GM12872 (cell line): ENCODE measurements at regions not wholly inside any gene's neighbourhood (a gene's known extent, or its start where the extent isn't known, plus 50 kb on each side); places are given as distances from the start of the nearest gene placed in this dataset.

Experiments used
- TF ChIP-seq, protein P1 (sequence below): IDR thresholded peaks from 3 replicates; pipeline ENCODE4 v1.5.1; 2011; ENCODE audit warnings: low read depth, mild to moderate bottlenecking, low read length, moderate library complexity; ENCODE audit not compliant: insufficient read depth

DNA sequence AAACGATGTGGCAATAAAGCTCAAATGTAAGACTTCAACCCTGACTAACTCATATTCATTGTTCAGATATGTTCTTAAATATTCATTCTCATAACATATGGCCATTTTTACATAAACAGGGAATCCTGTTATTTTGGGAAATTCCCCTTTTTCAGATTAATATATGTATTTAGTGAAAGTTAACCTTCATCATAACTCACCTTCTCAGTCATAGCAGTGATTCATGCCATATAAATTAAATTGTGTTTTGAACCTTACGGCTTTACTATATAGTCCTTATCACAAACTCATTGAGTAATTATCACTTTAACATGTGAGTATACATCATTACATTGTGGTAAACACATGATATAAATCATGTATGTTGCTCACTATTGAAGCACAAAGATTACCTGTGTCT is 392.5 kb upstream of the TRAM1L1 start:
- TF ChIP-seq, protein P1, sequence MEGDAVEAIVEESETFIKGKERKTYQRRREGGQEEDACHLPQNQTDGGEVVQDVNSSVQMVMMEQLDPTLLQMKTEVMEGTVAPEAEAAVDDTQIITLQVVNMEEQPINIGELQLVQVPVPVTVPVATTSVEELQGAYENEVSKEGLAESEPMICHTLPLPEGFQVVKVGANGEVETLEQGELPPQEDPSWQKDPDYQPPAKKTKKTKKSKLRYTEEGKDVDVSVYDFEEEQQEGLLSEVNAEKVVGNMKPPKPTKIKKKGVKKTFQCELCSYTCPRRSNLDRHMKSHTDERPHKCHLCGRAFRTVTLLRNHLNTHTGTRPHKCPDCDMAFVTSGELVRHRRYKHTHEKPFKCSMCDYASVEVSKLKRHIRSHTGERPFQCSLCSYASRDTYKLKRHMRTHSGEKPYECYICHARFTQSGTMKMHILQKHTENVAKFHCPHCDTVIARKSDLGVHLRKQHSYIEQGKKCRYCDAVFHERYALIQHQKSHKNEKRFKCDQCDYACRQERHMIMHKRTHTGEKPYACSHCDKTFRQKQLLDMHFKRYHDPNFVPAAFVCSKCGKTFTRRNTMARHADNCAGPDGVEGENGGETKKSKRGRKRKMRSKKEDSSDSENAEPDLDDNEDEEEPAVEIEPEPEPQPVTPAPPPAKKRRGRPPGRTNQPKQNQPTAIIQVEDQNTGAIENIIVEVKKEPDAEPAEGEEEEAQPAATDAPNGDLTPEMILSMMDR: no peak

DNA sequence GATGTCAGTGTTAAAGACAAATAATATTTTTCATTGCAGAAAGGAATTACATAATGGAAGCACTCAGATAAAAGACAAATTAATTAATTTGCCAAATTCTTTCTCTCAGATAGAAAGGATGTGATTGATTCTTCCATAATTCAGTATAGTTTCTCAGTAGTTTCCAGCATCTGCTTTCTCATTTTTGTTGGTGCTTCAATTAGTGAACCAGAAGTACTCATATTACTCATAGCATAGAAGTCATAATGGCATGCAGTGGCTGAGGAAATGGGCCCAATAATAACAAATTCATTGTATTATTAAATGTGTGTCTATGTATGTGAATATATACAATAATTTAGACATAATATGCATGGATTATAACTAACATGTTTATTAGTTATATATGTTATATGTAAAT is 393.3 kb upstream of the TRAM1L1 start:
- TF ChIP-seq, protein P1: no peak

GRCh38 chr4:117479673-117480072 is 394.3 kb upstream of the TRAM1L1 start:
- TF ChIP-seq, protein P1: no peak

DNA sequence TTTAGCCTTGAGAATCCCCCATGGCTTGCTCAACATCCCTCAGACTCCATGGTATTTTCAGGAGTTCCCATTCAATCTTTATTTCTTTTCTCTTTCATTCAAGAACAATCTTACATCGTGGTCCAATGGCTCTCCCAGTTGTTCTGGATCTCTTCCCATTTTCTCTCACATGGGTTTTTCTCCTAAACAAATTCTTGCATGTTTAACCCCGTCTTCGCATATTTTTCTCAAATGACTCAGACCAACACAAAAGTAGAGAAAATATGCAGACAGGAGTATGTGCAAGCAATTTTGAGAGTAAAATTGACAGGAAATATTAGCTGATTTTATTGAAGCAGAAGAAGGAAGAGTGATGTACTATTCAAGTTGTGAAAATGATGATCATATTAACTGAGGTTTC is 396.4 kb upstream of the TRAM1L1 start:
- TF ChIP-seq, protein P1: no peak

DNA sequence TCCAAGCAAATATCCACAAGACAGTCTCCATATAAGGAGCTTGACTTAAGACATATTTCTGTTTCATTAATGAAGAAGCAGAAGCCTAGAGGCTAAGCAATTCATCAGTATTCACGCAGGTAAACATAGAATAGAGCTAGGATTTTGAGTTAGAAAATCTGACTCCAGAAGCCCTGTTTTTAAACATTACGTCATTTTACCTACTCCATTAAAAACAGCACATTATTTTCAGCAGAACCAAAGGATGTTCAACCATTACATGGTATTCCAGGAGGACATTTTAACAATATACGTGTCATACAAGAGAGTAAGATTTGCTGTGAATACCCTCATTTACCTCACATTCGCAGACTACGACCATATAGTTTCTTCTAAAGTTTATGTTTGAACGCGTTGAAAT is 403.3 kb upstream of the TRAM1L1 start:
- TF ChIP-seq, protein P1: no peak

- TF ChIP-seq, protein P1: no peak
These were observed 403.7 kb upstream of the TRAM1L1 start for GRCh38 chr4:117489107-117489506.

DNA sequence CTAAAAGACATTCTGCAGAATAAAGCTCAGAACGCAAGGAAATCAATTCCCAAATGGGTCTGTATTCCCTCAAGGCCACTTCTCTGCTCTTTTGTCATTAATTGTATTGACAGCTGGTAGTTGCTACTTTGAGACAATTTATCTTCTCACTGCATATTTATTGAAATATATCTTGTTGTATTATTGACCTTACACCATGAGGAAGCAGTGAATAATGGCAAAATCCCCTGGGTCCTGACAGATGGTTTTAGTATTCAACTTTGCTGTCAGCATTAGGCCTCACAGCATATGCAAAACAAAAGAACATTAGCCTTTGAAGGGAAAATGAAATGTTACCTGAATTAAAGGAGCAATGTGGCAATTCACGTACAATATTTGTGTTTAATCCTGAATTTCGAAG is 406.1 kb upstream of the TRAM1L1 start:
- TF ChIP-seq, protein P1: no peak

- TF ChIP-seq, protein P1: no peak
These were observed 410.4 kb upstream of the TRAM1L1 start for GRCh38 chr4:117495802-117496201.
